HepG2 (cell line): ENCODE measurements at regions not wholly inside any gene's neighbourhood (a gene's known extent, or its start where the extent isn't known, plus 50 kb on each side); places are given as distances from the start of the nearest gene placed in this dataset.

Experiments used
- ATAC-seq: fragments of 200-7000 bp; cut with Tn5 transposase; 3 replicates; pipeline ENCODE4 v1.9.1; 2020; ENCODE audit warnings: mild to moderate bottlenecking, moderate library complexity
- BruUV-seq: library from RNA; stranded (reverse); fragments of 400-500 nt; replicated peaks from 2 replicates; lab custom pipeline; 2021; lab: Mats Ljungman, UMichigan
- CTCF ChIA-PET: fragments of 300-600 bp; formaldehyde crosslinking; extraction: SDS; loops from one replicate; lab custom pipeline; 2021; ENCODE audit warnings: low total read pairs, inconsistent platforms, low intra/inter-chr PET ratio; lab: Yijun Ruan, JAX
- POLR2A ChIA-PET: fragments of 350-600 bp; sonication (Branson Sonifier 250); formaldehyde crosslinking; loops from one replicate; lab custom pipeline; 2020; ENCODE audit warnings: antibody characterized with exemption, inconsistent platforms; lab: Yijun Ruan, JAX
- DNase-seq: peaks from one replicate; pipeline ENCODE4 v3.0.0-alpha.2; 2015; ENCODE audit warnings: low spot score
- FAIRE-seq: peaks from 3 replicates; lab custom pipeline; 2011; peaks lifted over from hg19 to GRCh38; lab: Jason Lieb, UNC
- H2AFZ ChIP-seq: one replicate; pipeline ENCODE4 v1.6.1; 2011; ENCODE audit warnings: low read length, inconsistent platforms
- H3K27ac ChIP-seq: fragments of 300-600 bp; 3 replicates; pipeline ENCODE4 v1.8.0; 2011; ENCODE audit warnings: mixed run types, mild to moderate bottlenecking, mixed read lengths, low read length, inconsistent platforms; ENCODE audit not compliant: insufficient read depth; ENCODE audit errors: extremely low read length
- H3K27me3 ChIP-seq, 2 experiments: fragments of 200-600 bp in 1 of 2; 2 replicates in 1 of 2; 3 replicates in 1 of 2; pipeline versions ENCODE4 v1.6.0 to v1.8.0; 2011; ENCODE audit warnings: low read length in 2 of 2, mild to moderate bottlenecking in 2 of 2, moderate library complexity in 2 of 2, inconsistent platforms in 1 of 2; ENCODE audit not compliant: insufficient read depth in 2 of 2, control insufficient read depth in 1 of 2
- H3K36me3 ChIP-seq, 2 experiments: fragments of 200-600 bp in 1 of 2; replicated peaks in 1 of 2; 2 replicates in 1 of 2; 3 replicates in 1 of 2; pipeline versions ENCODE4 v1.5.1 to v1.8.0; 2011; ENCODE audit warnings: low read length in 2 of 2, inconsistent platforms in 1 of 2; ENCODE audit not compliant: insufficient read depth in 2 of 2, control insufficient read depth in 1 of 2
- H3K4me1 ChIP-seq: 2 replicates; pipeline ENCODE4 v1.5.1; 2012; ENCODE audit warnings: low read length, inconsistent platforms; ENCODE audit not compliant: insufficient read depth
- H3K4me2 ChIP-seq: 2 replicates; pipeline ENCODE4 v1.6.0; 2011; ENCODE audit warnings: low read depth, low read length, inconsistent platforms
- H3K4me3 ChIP-seq, 3 experiments: fragments of 200-600 bp in 1 of 3; sonication (generic), shearing (Covaris generic) in 1 of 3; replicated peaks in 1 of 3; 2 replicates each; pipeline ENCODE4 v1.5.1; 2011 to 2016; ENCODE audit warnings: low read length in 3 of 3, inconsistent platforms in 2 of 3, low read depth in 2 of 3, mild to moderate bottlenecking in 2 of 3, control low read depth in 1 of 3, mixed read lengths in 1 of 3; ENCODE audit not compliant: insufficient read depth in 1 of 3
- H3K79me2 ChIP-seq: one replicate; pipeline ENCODE4 v1.6.1; 2011; ENCODE audit warnings: low read length, inconsistent platforms; ENCODE audit not compliant: insufficient read depth
- H3K9ac ChIP-seq: 2 replicates; pipeline ENCODE4 v1.6.0; 2011; ENCODE audit warnings: mild to moderate bottlenecking, low read depth, low read length, inconsistent platforms; ENCODE audit not compliant: insufficient read depth
- H3K9me3 ChIP-seq: 2 replicates; pipeline ENCODE4 v1.5.1; 2012; ENCODE audit warnings: mild to moderate bottlenecking, low read length
- H4K20me1 ChIP-seq: 2 replicates; pipeline ENCODE4 v1.6.0; 2011; ENCODE audit warnings: inconsistent platforms, mild to moderate bottlenecking, low read length, moderate library complexity; ENCODE audit not compliant: insufficient read depth
- LCORL ChIP-seq, 2 experiments: fragments of 450-650 bp in 1 of 2; sonication (generic) in 1 of 2; formaldehyde crosslinking in 1 of 2; IDR thresholded peaks; 2 replicates each; pipeline versions ENCODE4 v1.5.0 to v1.6.1; 2017 to 2020; ENCODE audit warnings: antibody characterized with exemption in 1 of 2, missing genetic modification reagents in 1 of 2
- NCOA5 ChIP-seq: sonication (generic); formaldehyde crosslinking; IDR thresholded peaks from 2 replicates; pipeline ENCODE4 v1.4.0; 2020; ENCODE audit warnings: missing genetic modification reagents
- RAD51 ChIP-seq: fragments of 450-650 bp; IDR thresholded peaks from 2 replicates; pipeline ENCODE4 v1.6.1; 2016; ENCODE audit warnings: borderline replicate concordance
- RFXANK ChIP-seq: IDR thresholded peaks from 2 replicates; pipeline ENCODE4 v1.6.1; 2016
- RORA ChIP-seq: sonication (generic); formaldehyde crosslinking; IDR thresholded peaks from 2 replicates; pipeline ENCODE4 v1.5.0; 2020; ENCODE audit warnings: mild to moderate bottlenecking, missing genetic modification reagents, moderate library complexity
- ZNF207 ChIP-seq: fragments of 450-650 bp; IDR thresholded peaks from 2 replicates; pipeline ENCODE4 v1.6.1; 2016; ENCODE audit warnings: antibody characterized with exemption, borderline replicate concordance
- ZNF326 ChIP-seq: sonication (generic); formaldehyde crosslinking; IDR thresholded peaks from 2 replicates; pipeline ENCODE4 v1.4.0; 2020; ENCODE audit warnings: missing genetic modification reagents, borderline replicate concordance
- ZNF720 ChIP-seq: sonication (generic); formaldehyde crosslinking; IDR thresholded peaks from 2 replicates; pipeline ENCODE4 v1.4.0; 2020; ENCODE audit warnings: missing genetic modification reagents
- WGBS: methylation state at CpG from one replicate; pipeline ENCODE4 v1.1.6; 2017; ENCODE audit warnings: low lambda C conversion rate; 5-methylcytosine and 5-hydroxymethylcytosine counted together
- in situ Hi-C: cut with HindIII; loops from 2 replicates; pipeline ENCODE4 v1.10.0; 2017; ENCODE audit warnings: low pct_unique_long_range_greater_than_20kb; ENCODE audit not compliant: extremely low pct_ligation_motif_present
- intact Hi-C: fragments of 100-400 bp; cut with micrococcal nuclease; formaldehyde crosslinking; loops from one replicate; pipeline ENCODE4 v1.10.0; 2022; ENCODE audit not compliant: unreplicated experiment
- TF ChIP-seq, protein P1 (sequence below): sonication (generic); formaldehyde crosslinking; IDR thresholded peaks from 2 replicates; pipeline ENCODE4 v1.4.0; 2020; ENCODE audit warnings: missing genetic modification reagents
- TF ChIP-seq, protein P2 (sequence below): sonication (generic); formaldehyde crosslinking; IDR thresholded peaks from 2 replicates; pipeline ENCODE4 v1.9.0; 2021; ENCODE audit warnings: missing genetic modification reagents, mild to moderate bottlenecking, borderline replicate concordance
- TF ChIP-seq, protein P3 (sequence below): sonication (generic); formaldehyde crosslinking; IDR thresholded peaks from 2 replicates; pipeline ENCODE4 v1.8.1; 2023; ENCODE audit warnings: mild to moderate bottlenecking, missing genetic modification reagents
- TF ChIP-seq, protein P4 (sequence below): sonication (generic); formaldehyde crosslinking; IDR thresholded peaks from 2 replicates; pipeline ENCODE4 v1.5.0; 2020; ENCODE audit warnings: missing genetic modification reagents

DNA sequence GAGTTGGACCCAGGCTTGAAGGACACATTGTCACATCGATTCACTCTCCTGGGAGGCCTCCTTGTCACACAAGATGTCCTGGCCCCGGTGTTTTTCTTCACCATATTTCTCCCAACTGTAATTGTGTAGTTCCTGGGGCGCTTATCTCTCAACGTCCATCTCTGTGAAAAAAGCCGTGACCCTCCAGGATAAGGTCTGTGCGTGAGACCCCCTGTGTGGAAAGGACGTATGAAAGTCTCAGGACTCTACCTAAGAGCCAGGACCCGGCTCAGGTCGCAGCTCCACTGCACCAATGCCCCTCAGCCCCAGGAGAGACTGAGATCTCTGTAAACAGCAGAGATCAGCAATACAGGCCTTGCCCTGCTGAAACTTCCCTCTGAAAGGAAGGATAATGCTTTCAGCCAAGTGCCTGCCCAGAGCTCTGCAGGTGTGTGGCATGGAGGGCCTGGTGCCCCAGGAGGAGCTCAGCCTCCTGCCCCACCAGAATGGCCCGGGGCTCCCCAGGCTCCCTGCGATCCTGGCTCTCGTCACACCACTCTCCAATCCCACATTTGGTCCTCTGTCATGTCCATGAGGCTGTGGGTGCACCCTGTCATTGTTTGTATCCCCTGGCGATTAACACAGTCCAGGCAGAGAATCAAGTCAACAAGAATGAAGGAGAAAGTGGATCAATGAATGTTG lies 119.2 kb upstream of the TMEM45B start (continued):
- TF ChIP-seq, protein P1, sequence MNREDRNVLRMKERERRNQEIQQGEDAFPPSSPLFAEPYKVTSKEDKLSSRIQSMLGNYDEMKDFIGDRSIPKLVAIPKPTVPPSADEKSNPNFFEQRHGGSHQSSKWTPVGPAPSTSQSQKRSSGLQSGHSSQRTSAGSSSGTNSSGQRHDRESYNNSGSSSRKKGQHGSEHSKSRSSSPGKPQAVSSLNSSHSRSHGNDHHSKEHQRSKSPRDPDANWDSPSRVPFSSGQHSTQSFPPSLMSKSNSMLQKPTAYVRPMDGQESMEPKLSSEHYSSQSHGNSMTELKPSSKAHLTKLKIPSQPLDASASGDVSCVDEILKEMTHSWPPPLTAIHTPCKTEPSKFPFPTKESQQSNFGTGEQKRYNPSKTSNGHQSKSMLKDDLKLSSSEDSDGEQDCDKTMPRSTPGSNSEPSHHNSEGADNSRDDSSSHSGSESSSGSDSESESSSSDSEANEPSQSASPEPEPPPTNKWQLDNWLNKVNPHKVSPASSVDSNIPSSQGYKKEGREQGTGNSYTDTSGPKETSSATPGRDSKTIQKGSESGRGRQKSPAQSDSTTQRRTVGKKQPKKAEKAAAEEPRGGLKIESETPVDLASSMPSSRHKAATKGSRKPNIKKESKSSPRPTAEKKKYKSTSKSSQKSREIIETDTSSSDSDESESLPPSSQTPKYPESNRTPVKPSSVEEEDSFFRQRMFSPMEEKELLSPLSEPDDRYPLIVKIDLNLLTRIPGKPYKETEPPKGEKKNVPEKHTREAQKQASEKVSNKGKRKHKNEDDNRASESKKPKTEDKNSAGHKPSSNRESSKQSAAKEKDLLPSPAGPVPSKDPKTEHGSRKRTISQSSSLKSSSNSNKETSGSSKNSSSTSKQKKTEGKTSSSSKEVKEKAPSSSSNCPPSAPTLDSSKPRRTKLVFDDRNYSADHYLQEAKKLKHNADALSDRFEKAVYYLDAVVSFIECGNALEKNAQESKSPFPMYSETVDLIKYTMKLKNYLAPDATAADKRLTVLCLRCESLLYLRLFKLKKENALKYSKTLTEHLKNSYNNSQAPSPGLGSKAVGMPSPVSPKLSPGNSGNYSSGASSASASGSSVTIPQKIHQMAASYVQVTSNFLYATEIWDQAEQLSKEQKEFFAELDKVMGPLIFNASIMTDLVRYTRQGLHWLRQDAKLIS (CRISPR knock-in tag), result no peak
- TF ChIP-seq, protein P2, sequence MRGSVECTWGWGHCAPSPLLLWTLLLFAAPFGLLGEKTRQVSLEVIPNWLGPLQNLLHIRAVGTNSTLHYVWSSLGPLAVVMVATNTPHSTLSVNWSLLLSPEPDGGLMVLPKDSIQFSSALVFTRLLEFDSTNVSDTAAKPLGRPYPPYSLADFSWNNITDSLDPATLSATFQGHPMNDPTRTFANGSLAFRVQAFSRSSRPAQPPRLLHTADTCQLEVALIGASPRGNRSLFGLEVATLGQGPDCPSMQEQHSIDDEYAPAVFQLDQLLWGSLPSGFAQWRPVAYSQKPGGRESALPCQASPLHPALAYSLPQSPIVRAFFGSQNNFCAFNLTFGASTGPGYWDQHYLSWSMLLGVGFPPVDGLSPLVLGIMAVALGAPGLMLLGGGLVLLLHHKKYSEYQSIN (CRISPR knock-in tag), result no peak

DNA sequence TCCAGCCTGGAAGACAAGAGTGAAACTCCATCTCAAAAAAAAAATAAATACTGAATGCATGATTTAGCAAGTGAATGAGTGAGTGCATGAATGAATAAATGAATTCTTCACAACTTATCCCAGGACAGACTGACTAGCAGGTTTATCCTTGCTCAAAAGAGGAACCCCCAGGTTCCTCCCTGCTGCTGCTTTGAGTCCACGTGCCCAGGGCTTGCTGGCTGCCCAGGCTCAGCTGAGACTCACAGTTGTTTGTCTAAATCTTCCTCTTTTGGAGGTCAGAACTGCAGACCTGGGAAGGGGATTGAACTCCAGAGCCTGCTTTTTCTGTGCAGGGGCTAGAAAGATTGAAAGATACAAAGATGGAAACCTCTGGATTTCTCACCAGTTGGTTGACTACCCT lies 117.4 kb upstream of the TMEM45B start:
- Histone ChIP-seq H3K9ac (no peak overlapping the region), H2AFZ (no peak overlapping the region), H3K27me3 (peaks cover 2 to 40% of the 10 kb centered on the region in 2 experiments; a peak in 3 of 5 replicates), H3K4me2 (no peak overlapping the region), H3K4me3 (no peak overlapping the region), H3K79me2 (no peaks in the 10 kb centered on the region), H3K4me1 (peaks cover 5% of the 10 kb centered on the region; the same call in 1 of the 2 replicates), H3K27ac (no peak overlapping the region), H4K20me1 (no peaks in the 10 kb centered on the region; the same call in 1 of the 2 replicates), H3K9me3 (no peaks in the 10 kb centered on the region), H3K36me3 (no peaks in the 10 kb centered on the region)
- no peak for ATAC-seq
- no peak for DNase-seq
- intact Hi-C loops (loop anchor here (5.0 kb wide), 1 partner anchor 321 kb away; the partner anchor contains the start of gene BARX2), in situ Hi-C loops (loop anchor here (5.0 to 25.0 kb wide), 2 partner anchors 321 to 811 kb away; partner anchors contain the start of genes BARX2 and KCNJ5)
- 13% methylated on average over 1 of the region's 1 CpG for WGBS
- ChIA-PET POLR2A (no interaction called here), CTCF (no interaction called here)
- no peak for FAIRE-seq
- BruUV-seq, result no TSS peak
- TF ChIP-seq RAD51 (no peak), ZNF207 (no peak), NCOA5 (CRISPR knock-in tag) (no peak), RORA (CRISPR knock-in tag) (no peak), LCORL (IDR thresholded peaks at IDR 0.05) (no peak), LCORL (CRISPR knock-in tag; IDR thresholded peaks at IDR 0.05) (no peak), RFXANK (CRISPR knock-in tag) (no peak), ZNF326 (CRISPR knock-in tag) (no peak), ZNF720 (CRISPR knock-in tag) (no peak)
- TF ChIP-seq, protein P3, sequence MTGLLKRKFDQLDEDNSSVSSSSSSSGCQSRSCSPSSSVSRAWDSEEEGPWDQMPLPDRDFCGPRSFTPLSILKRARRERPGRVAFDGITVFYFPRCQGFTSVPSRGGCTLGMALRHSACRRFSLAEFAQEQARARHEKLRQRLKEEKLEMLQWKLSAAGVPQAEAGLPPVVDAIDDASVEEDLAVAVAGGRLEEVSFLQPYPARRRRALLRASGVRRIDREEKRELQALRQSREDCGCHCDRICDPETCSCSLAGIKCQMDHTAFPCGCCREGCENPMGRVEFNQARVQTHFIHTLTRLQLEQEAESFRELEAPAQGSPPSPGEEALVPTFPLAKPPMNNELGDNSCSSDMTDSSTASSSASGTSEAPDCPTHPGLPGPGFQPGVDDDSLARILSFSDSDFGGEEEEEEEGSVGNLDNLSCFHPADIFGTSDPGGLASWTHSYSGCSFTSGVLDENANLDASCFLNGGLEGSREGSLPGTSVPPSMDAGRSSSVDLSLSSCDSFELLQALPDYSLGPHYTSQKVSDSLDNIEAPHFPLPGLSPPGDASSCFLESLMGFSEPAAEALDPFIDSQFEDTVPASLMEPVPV (CRISPR knock-in tag), result no peak
- TF ChIP-seq, protein P4, sequence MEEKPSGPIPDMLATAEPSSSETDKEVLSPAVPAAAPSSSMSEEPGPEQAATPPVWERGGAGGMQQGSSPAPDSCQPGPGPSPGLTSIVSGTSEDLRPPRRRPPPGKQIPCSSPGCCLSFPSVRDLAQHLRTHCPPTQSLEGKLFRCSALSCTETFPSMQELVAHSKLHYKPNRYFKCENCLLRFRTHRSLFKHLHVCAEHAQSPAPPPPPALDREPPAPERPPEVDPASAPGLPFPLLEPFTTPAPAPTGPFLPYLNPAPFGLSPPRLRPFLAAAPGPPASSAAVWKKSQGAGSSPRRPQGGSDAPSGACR (CRISPR knock-in tag), result no peak
